ENCODE measurements at regions not wholly inside any gene's neighbourhood (a gene's known extent, or its start where the extent isn't known, plus 50 kb on each side); places are given as distances from the start of the nearest gene placed in this dataset.
"Not testable (repeated sequence)": the region's sequence is repeated elsewhere in the genome, so short reads cannot be mapped to it uniquely, and the experiment has no call there.

DNA sequence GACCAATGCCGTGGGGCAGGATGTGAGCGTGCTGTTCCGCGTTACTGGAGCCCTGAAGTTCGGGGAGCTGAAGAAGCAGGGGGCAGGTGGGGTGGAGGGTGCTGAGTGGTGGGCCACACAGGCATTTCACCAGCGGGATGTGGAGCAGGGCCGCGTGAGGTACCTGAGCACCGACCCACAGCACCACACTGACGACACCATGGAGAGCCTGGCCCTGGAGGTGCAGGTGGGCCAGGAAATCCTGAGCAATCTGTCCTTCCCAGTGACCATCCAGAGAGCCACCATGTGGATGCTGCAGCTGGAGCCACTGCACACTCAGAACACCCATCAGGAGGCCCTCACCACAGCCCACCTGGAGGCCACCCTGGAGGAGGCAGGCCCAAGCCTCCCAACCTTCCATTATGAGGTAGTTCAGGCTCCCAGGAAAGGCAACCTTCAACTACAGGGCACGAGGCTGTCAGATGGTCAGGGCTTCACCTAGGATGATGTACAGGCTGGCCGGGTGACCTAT, 179.6 kb downstream of the TBC1D2B start:
- no peak for DNase-seq (ENCODE audit: low read depth in 2 of 2)

DNA sequence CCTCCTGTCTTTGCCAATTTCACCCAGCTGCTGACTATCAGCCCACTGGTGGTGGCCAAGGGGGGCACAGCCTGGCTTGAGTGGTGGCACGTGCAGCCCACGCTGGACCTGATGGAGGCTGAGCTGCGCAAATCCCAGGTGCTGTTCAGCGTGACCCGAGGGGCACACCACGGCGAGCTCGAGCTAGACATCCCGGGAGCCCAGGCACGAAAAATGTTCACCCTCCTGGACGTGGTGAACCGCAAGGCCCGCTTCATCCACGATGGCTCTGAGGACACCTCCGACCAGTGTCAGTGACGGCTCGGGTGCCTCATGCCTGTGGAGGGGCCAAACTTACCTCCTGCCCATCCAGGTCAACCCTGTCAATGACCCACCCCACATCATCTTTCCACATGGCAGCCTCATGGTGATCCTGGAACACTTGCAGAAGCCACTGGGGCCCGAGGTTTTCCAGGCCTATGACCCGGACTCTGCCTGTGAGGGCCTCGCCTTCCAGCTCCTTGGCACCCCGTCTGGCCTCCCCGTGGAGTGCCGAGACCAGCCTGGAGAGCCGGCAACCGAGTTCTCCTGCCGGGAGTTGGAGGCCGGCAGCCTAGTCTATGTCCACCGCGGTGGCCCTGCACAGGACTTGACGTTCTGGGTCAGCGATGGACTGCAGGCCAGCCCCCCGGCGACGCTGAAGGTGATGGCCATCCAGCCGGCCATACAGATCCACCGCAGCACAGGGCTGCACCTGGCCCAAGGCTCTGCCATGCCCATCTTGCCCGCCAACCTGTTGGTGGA, 180.2 kb downstream of the TBC1D2B start:
- DNase-seq (ENCODE audit: low read depth in 2 of 2), result not testable (repeated sequence)

DNA sequence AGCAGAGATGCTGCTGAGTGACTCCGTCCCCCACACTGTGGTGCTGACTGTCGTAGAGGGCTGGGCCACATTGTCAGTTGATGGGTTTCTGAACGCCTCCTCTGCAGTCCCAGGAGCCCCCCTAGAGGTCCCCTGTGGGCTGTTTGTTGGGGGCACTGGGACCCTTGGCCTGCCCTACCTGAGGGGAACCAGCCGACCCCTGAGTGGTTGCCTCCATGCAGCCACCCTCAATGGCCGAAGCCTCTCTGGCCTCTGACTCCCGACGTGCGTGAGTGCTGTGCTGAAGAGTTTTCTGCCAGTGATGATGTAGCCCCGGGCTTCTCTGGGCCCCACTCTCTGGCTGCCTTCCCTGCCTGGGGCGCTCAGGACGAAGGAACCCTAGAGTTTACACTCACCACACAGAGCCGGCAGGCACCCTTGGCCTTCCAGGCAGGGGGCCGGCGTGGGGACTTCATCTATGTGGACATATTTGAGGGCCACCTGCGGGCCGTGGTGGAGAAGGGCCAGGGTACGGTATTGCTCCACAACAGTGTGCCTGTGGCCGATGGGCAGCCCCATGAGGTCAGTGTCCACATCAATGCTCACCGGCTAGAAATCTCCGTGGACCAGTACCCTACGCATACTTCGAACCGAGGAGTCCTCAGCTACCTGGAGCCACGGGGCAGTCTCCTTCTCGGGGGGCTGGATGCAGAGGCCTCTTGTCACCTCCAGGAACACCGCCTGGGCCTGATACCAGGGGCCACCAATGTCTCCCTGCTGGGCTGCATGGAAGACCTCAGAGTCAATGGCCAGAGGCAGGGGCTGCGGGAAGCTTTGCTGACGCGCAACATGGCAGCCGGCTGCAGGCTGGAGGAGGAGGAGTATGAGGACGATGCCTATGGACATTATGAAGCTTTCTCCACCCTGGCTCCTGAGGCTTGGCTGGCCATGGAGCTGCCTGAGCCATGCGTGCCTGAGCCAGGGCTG, 181.1 kb downstream of the TBC1D2B start:
- DNase-seq (ENCODE audit: low read depth in 2 of 2), result not testable (repeated sequence)

DNA sequence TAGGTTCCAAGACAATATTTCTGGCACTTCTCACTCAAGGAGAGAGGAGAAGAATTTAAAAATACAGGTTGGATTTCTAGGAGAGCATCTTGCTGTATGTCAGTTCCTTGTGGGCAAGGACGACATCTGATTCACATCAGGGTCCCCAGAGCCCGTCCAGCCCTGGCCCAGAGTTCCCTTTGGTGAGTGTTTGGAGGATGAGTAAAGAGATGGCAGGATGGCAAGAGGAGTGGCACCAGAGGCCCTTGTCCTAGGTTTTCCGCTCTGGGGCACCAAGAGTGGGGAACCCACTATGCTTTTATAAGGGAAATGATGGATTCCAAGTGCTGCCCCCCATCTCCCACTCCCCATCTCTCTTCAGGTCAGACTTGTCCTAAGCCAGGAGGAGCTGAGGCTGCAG, 181.8 kb downstream of the TBC1D2B start:
- DNase-seq (ENCODE audit: low read depth in 2 of 2), result no peak

DNA sequence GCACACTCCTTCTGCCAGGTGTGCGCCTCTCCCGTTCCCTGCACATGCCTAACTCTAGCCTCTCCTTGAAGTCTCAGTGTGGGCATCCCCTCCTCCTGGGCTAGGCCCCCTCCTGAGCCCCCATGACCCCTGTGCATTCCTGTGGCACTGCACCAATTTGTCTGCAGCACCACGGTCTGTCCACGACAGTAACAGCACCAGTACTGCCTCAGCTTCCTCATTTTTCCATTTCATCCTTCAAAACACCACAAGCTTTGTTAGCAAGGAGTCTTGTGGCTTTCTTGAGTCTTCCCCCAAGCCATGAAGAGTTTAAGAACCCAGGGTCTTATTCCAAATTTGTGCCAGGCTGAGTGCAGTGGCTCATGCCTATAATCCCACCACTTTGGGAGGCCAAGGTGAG, 182.4 kb downstream of the TBC1D2B start:
- DNase-seq (ENCODE audit: low read depth in 2 of 2), result not testable (repeated sequence)

DNA sequence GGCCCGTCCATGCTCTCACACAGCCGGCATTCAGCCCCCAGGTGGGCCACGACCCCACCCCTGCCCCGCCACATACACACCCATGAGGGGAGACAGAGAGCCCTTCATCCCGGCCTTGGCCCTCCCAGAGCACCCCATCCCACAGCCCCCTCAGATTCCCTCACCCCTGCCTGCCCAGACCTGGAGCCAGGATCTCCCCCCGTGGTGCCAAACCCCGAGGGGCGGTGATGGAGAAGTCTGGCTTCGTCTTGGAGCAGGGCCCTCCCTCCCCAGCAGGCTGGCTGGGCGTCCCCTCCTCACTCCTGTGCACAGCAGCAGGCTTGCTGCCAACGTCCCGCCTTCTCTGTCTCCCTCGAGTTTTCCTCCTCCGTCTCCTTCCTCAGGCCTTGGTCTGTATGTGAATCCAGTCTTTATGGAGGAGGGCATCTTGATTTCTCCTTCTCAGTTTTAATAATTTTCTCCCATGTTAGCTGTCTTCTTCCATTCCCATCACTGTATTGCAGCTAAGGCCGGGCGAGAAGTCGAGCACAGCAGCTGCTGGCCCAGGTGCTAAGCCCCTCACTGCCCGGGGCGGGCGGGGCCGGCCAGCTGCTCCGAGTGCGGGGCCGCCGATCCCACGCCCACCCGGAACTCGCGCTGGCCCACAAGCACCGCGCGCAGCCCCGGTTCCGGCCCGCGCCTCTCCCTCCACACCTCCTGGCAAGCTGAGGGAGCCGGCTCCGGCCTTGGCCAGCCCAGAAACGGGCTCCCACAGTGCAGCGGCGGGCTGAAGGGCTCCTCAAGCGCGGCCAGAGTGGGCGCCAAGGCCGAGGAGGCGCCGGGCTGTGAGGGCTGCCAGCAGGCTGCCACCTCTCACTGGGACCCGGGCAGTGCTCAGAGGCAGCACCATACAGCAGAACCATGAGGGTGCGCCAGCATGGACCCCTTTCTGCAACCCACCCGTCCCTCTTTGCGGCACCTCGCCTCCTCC, 183.6 kb downstream of the TBC1D2B start:
- DNase-seq (ENCODE audit: low read depth in 2 of 2), result not testable (repeated sequence)

DNA sequence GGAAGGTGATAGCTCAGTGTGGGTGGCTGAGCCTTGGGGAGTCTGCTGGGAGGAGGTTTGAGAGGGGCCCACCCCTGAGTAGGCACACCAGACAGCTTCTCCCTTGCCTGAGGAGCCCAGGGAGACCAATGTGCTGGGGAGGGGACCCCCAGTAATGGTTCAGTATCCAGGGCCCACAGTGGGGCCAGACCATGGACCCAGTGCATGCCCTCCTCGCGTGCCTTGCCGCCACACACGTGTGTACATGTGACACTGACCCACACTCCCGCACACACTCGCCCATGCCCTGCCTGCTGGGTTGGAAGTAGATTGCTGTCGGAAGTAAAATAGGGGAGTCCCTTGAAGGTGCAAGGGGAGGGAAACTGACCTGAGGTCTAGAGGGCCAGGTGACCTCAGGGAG, 184.3 kb downstream of the TBC1D2B start:
- not testable (repeated sequence) for DNase-seq (ENCODE audit: low read depth in 2 of 2)

DNA sequence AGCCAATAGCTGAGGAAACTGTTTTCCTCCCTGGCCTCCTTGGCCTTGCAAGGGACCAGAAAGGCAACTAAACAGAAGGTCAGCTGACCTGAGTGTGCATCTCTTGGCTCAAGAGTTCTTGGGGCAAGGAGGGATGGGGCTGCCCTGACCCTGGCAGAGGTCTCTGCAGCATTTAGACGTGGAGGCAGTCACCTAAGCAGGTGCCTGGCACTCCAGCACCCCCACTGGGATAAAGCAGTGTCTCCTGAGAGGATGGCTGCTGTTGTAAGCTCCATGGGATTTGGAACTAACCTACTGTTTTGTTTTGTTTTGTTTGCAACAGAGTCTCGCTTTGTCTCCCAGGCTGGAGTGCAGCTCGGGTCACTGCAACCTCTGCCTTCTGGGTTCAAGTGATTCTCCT, 185.2 kb downstream of the TBC1D2B start:
- DNase-seq (ENCODE audit: low read depth in 2 of 2), result no peak

DNA sequence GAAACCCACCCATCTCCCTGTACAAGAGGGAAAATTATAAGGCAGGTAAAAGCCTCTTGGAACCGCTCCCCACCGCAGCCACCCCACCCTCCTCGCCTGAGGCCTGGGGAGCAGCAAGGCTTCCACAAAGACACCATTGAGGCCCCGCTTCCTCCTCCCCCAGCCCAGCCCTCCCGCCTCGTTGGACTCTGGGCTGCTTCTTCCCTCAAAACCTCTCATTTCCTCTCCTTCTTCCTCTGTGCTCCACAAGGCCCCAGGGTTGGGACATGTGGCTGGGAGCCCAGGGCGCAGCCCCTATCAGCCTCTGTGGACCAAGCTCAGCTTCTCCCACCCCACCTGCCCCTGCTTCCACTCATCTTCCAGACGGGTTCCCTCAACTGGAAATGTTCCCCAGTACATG, 185.6 kb downstream of the TBC1D2B start:
- DNase-seq (ENCODE audit: low read depth in 2 of 2), result not testable (repeated sequence)

DNA sequence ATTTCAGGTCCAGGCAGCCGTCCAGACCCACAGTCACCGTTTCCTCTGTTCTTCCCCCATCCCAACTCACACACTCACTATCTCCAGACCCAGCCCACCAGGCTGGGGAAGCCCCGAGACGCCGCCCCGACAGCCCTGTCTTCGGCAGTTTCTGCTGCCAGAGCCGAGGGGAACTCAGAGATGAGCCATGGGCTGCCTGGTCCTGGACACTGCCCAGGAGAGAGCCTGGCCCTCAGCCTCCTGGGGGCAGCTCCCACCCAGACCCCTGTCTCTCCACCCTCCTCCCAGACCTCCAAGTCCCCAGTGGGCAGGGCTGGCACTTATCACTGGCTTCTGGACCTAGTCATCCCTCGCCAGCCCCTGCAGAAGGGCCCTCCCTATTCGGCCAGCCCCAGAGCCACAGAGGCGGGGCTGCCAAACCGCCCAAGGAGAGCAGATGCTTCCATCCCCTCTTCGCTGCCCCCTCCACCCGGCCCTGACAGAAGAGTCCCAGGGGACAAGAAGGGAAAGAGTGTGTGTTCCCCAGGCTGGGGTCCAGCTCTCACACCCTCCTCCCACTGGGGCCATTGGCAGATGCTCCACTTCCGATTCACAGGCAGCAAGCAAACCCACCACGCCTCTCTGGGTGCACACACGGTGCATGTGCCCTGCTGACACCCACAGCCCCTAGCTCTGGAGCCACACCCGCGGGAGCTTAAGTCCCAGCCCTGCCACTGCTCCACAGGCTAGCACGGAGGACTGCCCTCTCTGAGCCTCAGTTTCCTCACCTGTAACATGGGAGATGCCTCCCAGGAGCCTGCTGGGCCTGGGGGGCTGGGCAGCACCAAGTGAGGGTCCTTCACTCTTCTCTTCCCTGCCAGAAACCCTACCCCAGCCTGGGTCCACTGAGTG, 186.4 kb downstream of the TBC1D2B start:
- DNase-seq (ENCODE audit: low read depth in 2 of 2), result peak in 1 of 2 donors; percentile 50

DNA sequence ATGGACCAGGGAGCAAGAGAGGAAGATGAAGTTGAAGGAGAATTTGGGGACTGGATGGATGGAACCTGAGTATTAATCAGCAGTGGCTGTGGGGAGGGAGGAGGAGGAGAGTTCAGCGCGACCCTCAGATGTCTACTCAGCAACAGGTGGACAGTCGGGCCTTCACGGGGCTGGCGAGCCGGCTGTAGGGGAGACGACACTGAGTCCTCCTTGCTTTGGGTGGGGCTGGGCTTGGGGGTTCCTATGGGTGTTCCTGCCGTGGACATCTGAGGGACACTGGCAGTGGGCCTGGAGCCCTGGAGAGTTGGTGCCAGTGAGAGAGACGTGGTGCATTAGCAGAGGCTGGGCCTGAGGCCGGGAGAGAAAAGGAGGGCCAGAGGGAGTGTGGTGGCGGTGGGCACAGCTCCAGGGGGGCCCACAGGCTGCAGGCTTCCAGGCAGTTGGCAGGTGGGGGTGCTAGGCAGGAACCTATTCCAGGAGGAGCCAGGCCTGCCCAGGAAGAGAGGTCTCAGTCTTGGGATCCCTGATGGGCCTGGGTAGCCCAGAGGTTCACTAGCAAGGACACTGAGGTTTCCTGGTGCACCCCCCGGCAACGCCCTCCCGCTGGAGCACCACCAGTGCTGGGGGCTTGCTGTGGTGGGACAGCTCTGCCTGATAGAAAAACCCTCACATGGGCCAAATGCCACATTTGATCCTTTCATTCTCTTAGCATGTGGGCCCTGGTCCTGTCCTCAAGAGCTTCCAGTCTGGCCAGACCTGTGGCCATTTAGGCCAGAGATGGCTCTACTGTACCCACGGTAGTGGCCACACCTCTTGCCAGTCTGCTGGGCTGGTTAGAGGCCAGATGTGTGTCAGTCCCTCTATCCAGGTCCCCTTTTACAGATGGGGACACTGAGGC, 187.4 kb downstream of the TBC1D2B start:
- DNase-seq (ENCODE audit: low read depth in 2 of 2), result not testable (repeated sequence)

DNA sequence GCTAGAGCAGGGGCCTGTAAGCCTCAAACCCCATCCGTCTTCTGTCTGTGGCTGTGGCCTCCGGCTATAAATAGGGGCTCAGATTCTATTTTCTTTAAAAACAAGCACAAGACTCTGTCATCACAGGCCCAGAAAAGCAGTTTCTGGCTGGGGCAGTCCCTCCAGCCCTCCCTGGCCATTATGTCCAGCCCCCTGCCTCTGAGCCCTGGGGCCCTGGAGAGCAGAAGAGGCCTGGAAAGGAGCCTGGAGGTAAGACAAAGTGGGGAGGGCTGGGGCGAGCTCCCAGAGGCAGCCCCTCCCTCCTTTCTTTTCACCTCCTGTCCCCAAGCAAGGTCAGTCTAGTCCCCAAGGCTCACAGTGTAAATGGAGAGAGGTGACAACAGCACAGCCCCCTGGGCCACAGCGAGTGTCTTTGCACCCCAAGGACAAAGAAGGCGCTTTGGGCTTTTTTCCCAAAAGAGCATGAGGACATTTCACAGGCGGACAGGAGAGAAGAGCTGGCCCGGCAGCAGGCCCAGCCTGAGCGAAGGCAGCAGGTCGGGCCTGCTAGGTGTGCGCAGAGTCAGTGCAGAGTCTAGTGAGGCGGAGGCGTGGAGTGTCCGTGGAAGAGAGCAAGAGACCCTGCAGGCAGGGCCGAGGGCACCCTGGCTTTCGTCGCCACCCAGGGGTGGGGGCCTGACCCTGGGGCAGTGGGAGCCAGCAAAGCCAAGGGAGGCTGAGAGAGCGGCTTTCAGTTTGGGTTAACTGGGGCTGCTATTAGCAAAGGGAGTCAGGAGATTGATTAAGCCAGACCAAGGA, 188.3 kb downstream of the TBC1D2B start:
- no peak for DNase-seq (ENCODE audit: low read depth in 2 of 2)

DNA sequence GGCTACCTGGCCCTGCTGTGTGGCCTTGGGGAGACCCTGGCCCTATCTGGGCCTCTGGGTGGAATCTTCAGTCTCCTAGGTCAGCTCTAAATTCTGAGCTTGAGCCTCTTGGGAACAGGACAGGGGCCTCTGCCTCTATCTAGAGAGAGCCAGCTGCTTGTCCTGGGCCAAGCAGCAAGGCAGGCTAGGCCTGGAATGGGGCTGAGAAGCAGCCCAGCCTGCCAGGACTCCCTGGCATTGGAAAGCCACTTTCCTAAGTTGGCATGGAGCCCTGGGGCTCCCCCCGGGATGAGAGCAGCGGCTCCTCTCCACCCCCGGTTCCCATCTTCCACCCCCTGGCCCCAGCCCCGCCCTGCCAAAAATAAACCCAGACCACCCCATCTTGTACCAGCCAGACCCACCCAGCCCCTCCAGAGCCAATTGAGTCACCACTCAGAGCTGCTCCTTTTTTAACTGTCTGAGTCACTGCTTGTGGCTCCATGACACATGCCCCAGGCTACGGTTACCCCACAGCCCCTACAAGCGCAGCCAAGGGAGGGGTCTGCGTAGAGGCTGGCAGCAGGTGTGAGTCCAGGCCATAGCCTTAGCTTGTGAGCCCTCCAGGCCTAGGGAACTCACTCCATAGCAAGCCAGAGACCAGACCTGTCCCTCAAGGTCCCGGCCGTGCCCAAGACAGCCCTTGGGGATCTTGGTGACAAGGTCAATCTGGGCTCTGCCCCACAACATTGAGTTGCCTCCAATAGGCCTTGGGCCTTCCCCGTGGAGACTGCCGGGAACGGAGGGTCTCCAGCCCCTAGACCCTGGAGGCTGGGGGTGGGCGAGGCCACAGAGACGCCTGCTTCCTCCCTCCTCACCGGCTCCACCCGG, 189.7 kb downstream of the TBC1D2B start:
- not testable (repeated sequence) for DNase-seq (ENCODE audit: low read depth in 2 of 2)

DNA sequence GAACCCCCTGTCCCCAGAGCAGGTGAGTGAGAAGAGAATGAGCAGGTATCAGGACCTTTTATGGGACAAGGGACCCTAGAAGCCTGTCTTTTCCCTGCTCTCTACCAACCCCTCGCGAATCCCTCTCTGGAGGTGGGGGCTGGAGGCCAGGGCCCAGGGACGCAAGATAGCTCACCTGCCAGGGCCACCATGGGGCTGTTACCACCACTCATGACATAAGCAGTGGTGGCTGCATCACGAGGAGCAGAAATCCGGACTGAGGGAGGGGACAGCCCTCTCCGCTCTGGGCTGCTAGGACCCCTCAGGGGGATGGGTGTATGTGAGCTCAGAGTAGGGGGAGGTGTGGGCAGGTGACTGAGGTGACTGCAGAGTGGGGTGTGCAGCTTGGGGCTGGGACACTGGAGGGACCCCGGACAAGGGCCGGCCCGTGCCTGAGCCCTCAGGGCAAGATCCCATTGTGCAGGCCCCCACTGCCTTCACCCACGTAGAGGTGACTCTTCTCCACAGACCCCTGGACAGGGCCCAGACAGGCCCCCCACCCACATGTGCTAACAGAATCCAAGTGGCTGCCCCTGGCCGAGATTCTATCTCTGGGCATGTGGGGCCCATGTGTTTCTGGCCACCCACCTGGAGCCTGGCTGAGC, 190.6 kb downstream of the TBC1D2B start:
- DNase-seq (ENCODE audit: low read depth in 2 of 2), result no peak

DNA sequence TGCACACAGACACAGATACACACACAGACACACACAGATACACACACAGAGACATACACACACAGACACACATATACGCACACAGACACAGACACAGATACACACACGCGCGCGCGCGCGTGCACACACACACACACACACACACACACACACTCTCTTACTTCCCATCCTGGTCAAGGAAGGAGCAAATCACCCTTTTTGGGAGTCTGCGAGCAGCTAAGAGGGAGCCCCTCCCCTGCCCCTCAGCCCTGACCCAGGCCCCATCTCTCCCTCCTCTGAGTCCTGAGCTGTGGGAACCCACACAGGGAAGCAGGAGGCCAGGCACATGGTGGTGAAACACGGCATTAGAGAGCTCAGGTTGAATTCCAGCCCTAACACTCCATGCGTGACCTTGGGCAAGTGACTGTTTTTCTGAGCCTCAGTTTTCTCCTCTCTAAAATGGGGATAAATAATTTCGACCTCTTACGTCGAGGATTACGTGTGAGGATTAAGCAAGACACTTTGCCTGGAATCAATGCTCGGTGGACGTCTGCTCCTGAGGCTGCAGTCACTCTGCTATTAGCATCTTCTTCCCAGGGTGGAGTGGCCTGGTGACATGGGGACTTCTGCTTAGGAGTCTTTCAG, 191.5 kb downstream of the TBC1D2B start:
- not testable (repeated sequence) for DNase-seq (ENCODE audit: low read depth in 2 of 2)

DNA sequence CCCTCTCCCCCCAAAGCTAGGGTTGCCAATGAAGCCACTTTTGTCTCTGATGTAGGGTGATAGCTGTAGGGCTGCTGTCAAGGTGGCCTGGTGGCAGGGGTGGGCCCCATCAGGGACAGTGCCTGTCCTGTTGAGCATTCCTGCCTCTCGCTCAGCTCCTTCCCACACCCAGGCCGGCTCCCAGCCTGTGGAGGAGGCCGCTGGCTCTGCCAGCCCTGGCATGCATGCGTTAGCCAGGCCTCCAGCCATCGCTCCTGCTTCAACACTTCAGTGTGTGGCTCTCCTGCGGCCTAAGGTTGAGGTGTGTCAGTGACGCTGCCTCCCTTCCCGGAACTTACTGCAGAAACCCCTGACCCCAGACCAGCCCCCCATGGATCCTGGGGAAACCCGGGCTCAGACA, 194.5 kb downstream of the TBC1D2B start:
- not testable (repeated sequence) for DNase-seq (ENCODE audit: low read depth in 2 of 2)

Data from lung microvascular endothelial cell (primary cell).